Glomerular visceral epithelial cell (primary cell): ENCODE measurements at regions not wholly inside any gene's neighbourhood (a gene's known extent, or its start where the extent isn't known, plus 50 kb on each side); places are given as distances from the start of the nearest gene placed in this dataset.

Experiments
- DNase-seq: peaks from one replicate; pipeline ENCODE4 v3.0.0-alpha.2; 2016; ENCODE audit errors: extremely low spot score

GRCh38 chr10:129369566-129369965, 97.5 kb upstream of the MGMT start:
- DNase-seq: no peak

GRCh38 chr10:129371541-129371940, 95.5 kb upstream of the MGMT start:
- no peak for DNase-seq

GRCh38 chr10:129372172-129372571, 94.9 kb upstream of the MGMT start:
- no peak for DNase-seq

- DNase-seq: no peak
Observed at GRCh38 chr10:129373231-129373630, 93.8 kb upstream of the MGMT start.

- no peak for DNase-seq
Observed at GRCh38 chr10:129373718-129374117, 93.3 kb upstream of the MGMT start.

GRCh38 chr10:129375171-129375570, 91.9 kb upstream of the MGMT start:
- no peak for DNase-seq

GRCh38 chr10:129375912-129376311, 91.1 kb upstream of the MGMT start:
- DNase-seq: no peak

- DNase-seq: no peak
Observed at GRCh38 chr10:129380279-129380678, 86.8 kb upstream of the MGMT start.

- no peak for DNase-seq
Observed at GRCh38 chr10:129381741-129382140, 85.3 kb upstream of the MGMT start.

GRCh38 chr10:129382401-129382800, 84.6 kb upstream of the MGMT start:
- no peak for DNase-seq

GRCh38 chr10:129383651-129384050, 83.4 kb upstream of the MGMT start:
- DNase-seq: no peak

- DNase-seq: no peak
Observed at GRCh38 chr10:129385600-129385999, 81.4 kb upstream of the MGMT start.

GRCh38 chr10:129386415-129387257, 80.4 kb upstream of the MGMT start:
- no peak for DNase-seq

GRCh38 chr10:129387258-129387525, 79.8 kb upstream of the MGMT start:
- DNase-seq: no peak

- no peak for DNase-seq
Observed at GRCh38 chr10:129388435-129388834, 78.6 kb upstream of the MGMT start.

GRCh38 chr10:129389194-129389593, 77.8 kb upstream of the MGMT start:
- DNase-seq: no peak

- no peak for DNase-seq
Observed at GRCh38 chr10:129390147-129390546, 76.9 kb upstream of the MGMT start.

GRCh38 chr10:129390726-129391125, 76.3 kb upstream of the MGMT start:
- no peak for DNase-seq

- no peak for DNase-seq
Observed at GRCh38 chr10:129391464-129391863, 75.6 kb upstream of the MGMT start.

- DNase-seq: no peak
Observed at GRCh38 chr10:129392855-129393254, 74.2 kb upstream of the MGMT start.

- DNase-seq: no peak
Observed at GRCh38 chr10:129393812-129394211, 73.2 kb upstream of the MGMT start.

GRCh38 chr10:129394518-129395328, 72.3 kb upstream of the MGMT start:
- DNase-seq: no peak

GRCh38 chr10:129396021-129396722, 70.9 kb upstream of the MGMT start:
- no peak for DNase-seq
